Esophagus mucosa (tissue), 1 donor: ENCODE measurements at regions not wholly inside any gene's neighbourhood (a gene's known extent, or its start where the extent isn't known, plus 50 kb on each side); places are given as distances from the start of the nearest gene placed in this dataset.

Experiments
- ATAC-seq: fragments of 200-7000 bp; cut with Tn5 transposase; one replicate; pipeline ENCODE4 v1.9.1; 2020
- donor health status: DM: yes; HTN: yes; CAD: no.

- ATAC-seq = no peak
Observed at GRCh38 chr20:24763386-24764026, 185.6 kb upstream of the CST7 start.

GRCh38 chr20:24764027-24764793 lies 184.9 kb upstream of the CST7 start:
- no peak for ATAC-seq

DNA sequence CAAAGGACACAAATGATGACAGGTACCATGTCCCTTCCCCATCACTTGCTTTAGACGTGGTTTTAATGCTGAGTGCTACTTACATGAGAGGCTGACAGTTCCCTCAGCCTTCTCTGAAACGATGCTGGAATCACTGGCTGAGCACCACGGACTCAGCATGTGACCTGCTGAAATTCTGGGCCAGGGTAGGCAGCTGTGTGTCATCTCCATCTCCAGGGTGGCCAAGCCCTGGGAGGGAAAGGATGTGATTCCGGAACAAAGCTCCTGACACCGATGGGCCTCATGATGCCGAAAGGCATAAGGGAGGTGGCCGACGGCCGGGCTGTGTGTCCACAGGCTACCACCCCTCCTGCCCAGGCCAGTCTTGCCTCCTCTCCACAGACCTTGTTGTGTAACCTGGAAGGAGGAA lies 184.3 kb upstream of the CST7 start:
- no peak for ATAC-seq

GRCh38 chr20:24765316-24766142 lies 183.5 kb upstream of the CST7 start:
- no peak for ATAC-seq

GRCh38 chr20:24766143-24766527 lies 182.9 kb upstream of the CST7 start:
- no peak for ATAC-seq

DNA sequence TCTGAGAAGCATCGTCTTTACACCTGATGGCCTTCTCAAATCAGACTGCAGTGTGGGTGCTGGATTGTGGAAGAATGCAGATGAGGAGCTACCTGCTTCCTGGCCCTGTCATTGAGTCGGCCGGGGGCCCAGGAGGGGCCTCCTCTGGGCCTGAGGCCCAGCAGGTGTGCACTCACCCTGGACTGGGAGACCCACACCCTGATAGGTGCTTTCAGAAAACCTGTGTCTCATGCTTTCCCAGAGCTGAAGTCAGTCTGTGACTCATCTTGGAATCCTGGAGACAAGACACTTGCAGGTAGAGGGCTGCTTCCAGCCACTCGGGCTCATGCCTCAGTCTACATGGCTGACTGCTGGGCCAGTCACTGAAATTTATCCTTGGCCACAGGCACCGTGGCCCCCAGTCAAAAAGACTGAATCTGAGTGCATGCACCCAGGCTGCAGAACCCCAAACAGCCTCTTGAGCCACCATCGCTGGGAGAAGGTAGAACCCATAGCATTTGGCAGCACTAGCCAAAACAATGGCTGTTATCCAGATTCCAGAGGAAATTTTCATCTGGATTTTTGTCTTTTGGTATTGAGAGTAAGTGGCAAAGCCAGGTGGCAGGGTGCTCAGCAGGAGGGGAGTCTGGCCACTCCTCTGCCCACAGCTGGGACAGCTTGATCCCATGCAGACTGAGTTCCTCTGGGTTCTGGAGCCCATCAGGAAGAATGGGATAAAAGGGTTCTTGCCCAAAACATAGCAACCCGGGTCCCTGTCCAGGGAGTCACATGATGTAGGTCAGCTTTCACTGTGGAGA lies 182.0 kb upstream of the CST7 start:
- no peak for ATAC-seq

- no peak for ATAC-seq
Observed at GRCh38 chr20:24767623-24768100, 181.4 kb upstream of the CST7 start.

GRCh38 chr20:24768201-24768636 lies 180.8 kb upstream of the CST7 start:
- ATAC-seq = no peak

- no peak for ATAC-seq
Observed at GRCh38 chr20:24768713-24769601, 180.1 kb upstream of the CST7 start.

DNA sequence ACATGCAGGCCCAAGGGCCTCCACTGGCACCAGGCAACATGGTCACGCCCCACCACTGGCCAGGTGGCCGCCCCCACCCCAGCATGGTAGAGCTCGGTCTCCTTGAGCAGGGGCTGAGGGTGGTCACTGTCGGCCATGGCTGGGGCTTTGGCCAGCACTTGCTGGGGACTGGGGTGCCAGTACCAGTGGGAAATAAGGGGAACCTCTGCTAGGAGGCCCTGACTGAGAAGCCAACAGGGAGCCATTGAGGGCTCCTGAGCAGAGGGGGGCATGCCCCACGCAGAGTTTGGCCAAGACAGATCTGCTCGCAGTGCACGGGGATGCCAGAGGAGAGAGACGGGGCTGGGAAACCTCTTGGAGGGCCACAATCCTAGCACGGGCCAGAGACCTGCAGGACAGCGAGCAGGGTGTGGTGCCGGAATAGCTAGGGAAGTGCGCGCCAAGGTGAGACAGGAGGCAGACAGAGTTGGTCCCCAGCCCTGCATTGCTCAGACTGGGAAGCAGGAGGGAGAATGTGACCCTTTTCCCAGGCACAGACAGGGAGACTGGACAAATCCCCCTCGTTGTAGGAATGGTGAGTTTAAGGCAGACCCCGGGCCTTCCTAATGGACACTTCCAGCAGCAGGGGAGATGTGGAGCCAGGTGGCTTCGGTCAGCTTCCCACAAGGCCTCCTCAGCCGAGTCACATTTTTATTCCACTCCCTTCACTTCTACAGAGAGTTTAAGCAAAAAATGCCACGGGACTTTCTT lies 179.0 kb upstream of the CST7 start:
- ATAC-seq = no peak

DNA sequence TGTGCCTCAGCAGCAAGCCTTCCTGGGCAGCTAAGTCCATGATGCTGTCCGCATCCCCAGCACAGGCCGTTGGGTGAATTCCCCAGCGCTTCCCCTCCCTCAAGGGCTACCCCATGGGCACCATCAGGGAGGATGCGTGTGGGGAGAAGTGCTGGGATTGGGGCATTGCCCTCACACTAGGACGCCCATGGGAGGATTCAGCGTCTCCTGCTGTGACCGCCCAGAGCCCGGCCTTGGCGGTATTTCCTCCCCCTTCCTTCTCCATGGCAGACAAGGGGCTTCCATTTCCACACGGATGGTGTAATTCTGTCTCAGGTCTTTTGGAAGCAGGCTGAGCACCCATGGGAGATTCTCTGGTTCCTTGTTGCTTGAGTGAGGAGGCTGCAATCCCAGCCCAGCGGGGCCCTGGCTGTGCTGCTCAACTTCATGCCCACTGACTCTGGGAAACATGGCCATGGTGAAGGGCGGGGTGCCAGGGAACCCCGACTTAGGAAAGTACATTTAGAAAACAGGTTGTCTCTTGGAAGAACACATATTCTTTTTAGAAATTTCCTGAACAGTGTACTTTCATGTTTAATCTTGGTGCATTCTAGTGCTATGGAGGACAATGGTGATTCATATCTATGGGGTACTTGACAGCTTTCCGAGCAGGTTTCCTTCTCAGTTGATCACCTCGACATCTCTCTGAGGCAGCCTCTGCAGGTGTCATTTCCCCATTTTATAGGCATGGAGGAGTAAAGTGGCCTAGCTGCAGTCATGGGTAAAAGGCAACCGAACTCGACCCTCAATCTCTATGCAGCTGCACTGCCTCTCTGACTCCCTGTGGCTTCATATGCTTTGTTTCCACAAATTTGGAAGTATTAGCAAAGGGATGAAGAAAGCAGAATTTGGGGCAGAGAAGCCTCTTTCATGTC lies 178.2 kb upstream of the CST7 start:
- ATAC-seq = no peak

GRCh38 chr20:24771542-24772061 lies 177.5 kb upstream of the CST7 start:
- no peak for ATAC-seq

DNA sequence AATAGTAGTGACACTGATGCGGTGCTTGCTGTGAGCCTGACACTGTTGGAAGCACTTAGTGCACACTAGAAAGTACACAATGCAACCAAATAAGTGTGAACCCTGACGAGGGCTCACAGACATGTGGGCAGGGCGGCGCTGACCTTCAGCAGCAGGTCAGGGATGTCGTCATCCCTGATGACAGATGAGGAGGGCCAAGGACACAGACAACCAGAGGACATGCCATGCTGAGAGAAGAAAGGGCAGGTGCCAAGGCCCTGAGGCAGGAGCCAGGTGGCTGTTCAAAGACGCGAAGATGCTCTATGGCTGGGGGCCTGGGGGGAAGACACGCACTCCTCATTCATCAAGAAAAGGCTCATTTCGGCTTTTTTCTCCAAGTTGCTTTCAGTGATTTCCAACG lies 176.4 kb upstream of the CST7 start:
- ATAC-seq = no peak

DNA sequence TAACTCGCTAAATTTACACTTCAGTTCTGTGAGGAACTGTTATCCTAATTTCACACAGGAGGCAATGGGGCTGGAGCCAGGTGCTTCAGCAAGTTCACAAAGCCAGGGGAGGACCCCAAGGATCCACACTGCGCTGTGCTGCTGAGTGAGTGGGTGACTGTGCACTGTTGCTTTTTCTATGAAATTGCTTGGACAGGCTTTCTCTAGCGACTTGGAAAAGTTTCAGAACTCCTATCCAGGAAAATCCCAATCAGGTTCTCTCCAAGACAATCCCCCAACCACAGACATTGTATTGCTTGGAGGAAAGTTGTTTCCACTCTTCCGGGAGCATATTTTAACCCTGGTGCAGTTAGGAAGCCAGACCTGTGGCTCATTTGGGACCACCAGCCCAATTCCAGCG lies 175.9 kb upstream of the CST7 start:
- no peak for ATAC-seq

DNA sequence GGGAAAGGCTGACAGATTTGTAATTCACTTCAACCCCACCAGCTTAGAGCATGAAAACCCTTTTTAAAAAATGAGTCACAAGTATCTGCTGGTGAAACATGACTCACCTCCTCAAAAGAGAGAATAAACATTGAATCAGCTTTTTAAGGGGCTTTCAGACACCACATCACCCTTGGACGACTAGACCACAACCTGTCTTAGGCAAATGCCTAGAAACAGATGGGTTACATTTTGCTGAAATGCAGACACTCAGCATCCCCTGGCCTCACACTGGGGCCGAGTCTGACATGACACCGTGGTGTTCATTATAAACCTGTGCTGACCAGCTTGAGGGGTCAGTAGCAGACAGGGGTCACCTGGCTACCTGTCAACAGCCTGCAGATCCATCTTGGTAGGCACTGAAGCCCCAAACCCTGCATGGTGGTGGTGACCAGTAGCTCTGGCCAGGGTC lies 175.3 kb upstream of the CST7 start:
- no peak for ATAC-seq

DNA sequence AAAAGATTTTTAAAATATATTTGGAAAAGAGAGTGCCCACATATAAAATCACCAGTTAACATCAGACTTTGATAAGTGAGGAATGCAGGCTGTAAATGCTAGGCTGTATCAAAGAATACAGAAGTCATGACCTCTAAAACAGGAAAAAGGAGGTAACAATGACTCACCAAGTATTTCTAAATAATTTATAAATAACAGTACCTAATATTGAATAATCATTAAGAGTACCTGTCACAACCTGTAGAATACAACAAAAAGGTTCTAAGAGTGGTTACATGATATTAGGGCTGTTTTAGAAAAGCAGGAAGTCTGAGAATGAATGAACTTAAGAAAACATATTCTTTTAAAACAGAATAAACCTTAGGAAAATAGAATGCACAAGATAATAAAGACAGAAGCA lies 173.1 kb upstream of the CST7 start:
- no peak for ATAC-seq

GRCh38 chr20:24776755-24777271 lies 172.3 kb upstream of the CST7 start:
- ATAC-seq = no peak

GRCh38 chr20:24777746-24778145 lies 171.3 kb upstream of the CST7 start:
- no peak for ATAC-seq

GRCh38 chr20:24778585-24779031 lies 170.5 kb upstream of the CST7 start:
- ATAC-seq = no peak
